Kidney epithelial cell (primary cell): ENCODE measurements at regions not wholly inside any gene's neighbourhood (a gene's known extent, or its start where the extent isn't known, plus 50 kb on each side); places are given as distances from the start of the nearest gene placed in this dataset.

Experiments
- DNase-seq: peaks from one replicate; pipeline ENCODE4 v3.0.0-alpha.2; 2010; ENCODE audit warnings: low read depth
- H3K27me3 ChIP-seq: 2 replicates; pipeline ENCODE4 v1.6.0; 2011; ENCODE audit warnings: low read length; ENCODE audit not compliant: control insufficient read depth, insufficient read depth
- H3K36me3 ChIP-seq: 2 replicates; pipeline ENCODE4 v1.5.1; 2011; ENCODE audit warnings: low read length; ENCODE audit not compliant: control insufficient read depth, insufficient read depth
- H3K4me3 ChIP-seq: 2 replicates; pipeline ENCODE4 v1.5.1; 2011; ENCODE audit warnings: low read depth, mild to moderate bottlenecking, control low read depth, low read length
- CTCF ChIP-seq: IDR thresholded peaks from 2 replicates; pipeline ENCODE4 v1.5.1; 2011; ENCODE audit warnings: mild to moderate bottlenecking, moderate library complexity, low read length, control low read depth, inconsistent platforms; ENCODE audit not compliant: insufficient read depth, poor library complexity, severe bottlenecking

GRCh38 chr2:160996584-160996983, 163.6 kb upstream of the TANK start:
- no peak overlapping the region for H3K4me3 ChIP-seq
- TF ChIP-seq CTCF, result no peak
- H3K27me3 ChIP-seq, result no peaks in the 10 kb centered on the region
- no peak for DNase-seq
- no peaks in the 10 kb centered on the region for H3K36me3 ChIP-seq

GRCh38 chr2:161004379-161004778, 155.8 kb upstream of the TANK start:
- H3K36me3 ChIP-seq, result no peaks in the 10 kb centered on the region
- no peaks in the 10 kb centered on the region for H3K27me3 ChIP-seq
- peak; percentile 38 for TF ChIP-seq CTCF
- DNase-seq, result no peak
- no peak overlapping the region for H3K4me3 ChIP-seq

GRCh38 chr2:161005170-161005569, 155.1 kb upstream of the TANK start:
- DNase-seq, result no peak
- no peaks in the 10 kb centered on the region for H3K27me3 ChIP-seq
- no peak for TF ChIP-seq CTCF

GRCh38 chr2:161008311-161008710, 151.9 kb upstream of the TANK start:
- Histone ChIP-seq H3K27me3 (no peaks in the 10 kb centered on the region), H3K36me3 (no peaks in the 10 kb centered on the region), H3K4me3 (no peak overlapping the region)
- DNase-seq, result no peak
- no peak for TF ChIP-seq CTCF

More at GRCh38 chr2:161005170-161005569, 155.1 kb upstream of the TANK start:
- Histone ChIP-seq H3K36me3 (no peaks in the 10 kb centered on the region), H3K4me3 (no peak overlapping the region)

- no peak for TF ChIP-seq CTCF
- no peak for DNase-seq
- Histone ChIP-seq H3K36me3 (no peaks in the 10 kb centered on the region), H3K4me3 (no peak overlapping the region), H3K27me3 (no peaks in the 10 kb centered on the region)
These were observed 149.7 kb upstream of the TANK start for GRCh38 chr2:161010503-161011015.

- DNase-seq, result no peak
- H3K4me3 ChIP-seq, result no peak overlapping the region
- TF ChIP-seq CTCF, result no peak
- no peaks in the 10 kb centered on the region for H3K27me3 ChIP-seq
- no peaks in the 10 kb centered on the region for H3K36me3 ChIP-seq
These were observed 142.3 kb upstream of the TANK start for GRCh38 chr2:161017780-161018470.
